HG02943 (cell line): ENCODE measurements at regions not wholly inside any gene's neighbourhood (a gene's known extent, or its start where the extent isn't known, plus 50 kb on each side); places are given as distances from the start of the nearest gene placed in this dataset.

Source experiments
- ATAC-seq: cut with Tn5 transposase; IDR thresholded peaks from one replicate; pipeline ENCODE4 v1.9.1; 2021; ENCODE audit warnings: mild to moderate bottlenecking, low read depth, moderate library complexity; ENCODE audit not compliant: unreplicated experiment

GRCh38 chr7:98679741-98680140 lies 62.7 kb downstream of the NPTX2 start:
- no peak for ATAC-seq

- ATAC-seq: no peak
Measured at GRCh38 chr7:98681511-98681910, 64.4 kb downstream of the NPTX2 start.

GRCh38 chr7:98681951-98682350 lies 64.9 kb downstream of the NPTX2 start:
- no peak for ATAC-seq

GRCh38 chr7:98683514-98683913 lies 66.4 kb downstream of the NPTX2 start:
- ATAC-seq: no peak

GRCh38 chr7:98685541-98685940 lies 68.5 kb downstream of the NPTX2 start:
- ATAC-seq: no peak

- no peak for ATAC-seq
Measured at GRCh38 chr7:98686466-98687080, 69.5 kb downstream of the NPTX2 start.

- ATAC-seq: no peak
Measured at GRCh38 chr7:98687111-98687751, 70.1 kb downstream of the NPTX2 start.

GRCh38 chr7:98691619-98692018 lies 74.5 kb downstream of the NPTX2 start:
- ATAC-seq: no peak

- ATAC-seq: no peak
Measured at GRCh38 chr7:98697083-98697482, 80.0 kb downstream of the NPTX2 start.

GRCh38 chr7:98697485-98698240 lies 80.6 kb downstream of the NPTX2 start:
- ATAC-seq: no peak

GRCh38 chr7:98698976-98699375 lies 81.9 kb downstream of the NPTX2 start:
- ATAC-seq: no peak

- no peak for ATAC-seq
Measured at GRCh38 chr7:98700533-98700932, 83.4 kb downstream of the NPTX2 start.

- no peak for ATAC-seq
Measured at GRCh38 chr7:98701372-98701771, 84.3 kb downstream of the NPTX2 start.

GRCh38 chr7:98702021-98702420 lies 84.9 kb downstream of the NPTX2 start:
- no peak for ATAC-seq

- no peak for ATAC-seq
Measured at GRCh38 chr7:98703916-98704315, 86.8 kb downstream of the NPTX2 start.

GRCh38 chr7:98705626-98706025 lies 88.5 kb downstream of the NPTX2 start:
- no peak for ATAC-seq

GRCh38 chr7:98707076-98707475 lies 90.0 kb downstream of the NPTX2 start:
- no peak for ATAC-seq

- ATAC-seq: no peak
Measured at GRCh38 chr7:98711945-98712344, 94.9 kb downstream of the NPTX2 start.

GRCh38 chr7:98713165-98713810 lies 96.2 kb downstream of the NPTX2 start:
- no peak for ATAC-seq

- no peak for ATAC-seq
Measured at GRCh38 chr7:98719396-98719795, 102.3 kb downstream of the NPTX2 start.

GRCh38 chr7:98722402-98722801 lies 105.3 kb downstream of the NPTX2 start:
- no peak for ATAC-seq
